GM20000 (cell line): ENCODE measurements at regions not wholly inside any gene's neighbourhood (a gene's known extent, or its start where the extent isn't known, plus 50 kb on each side); places are given as distances from the start of the nearest gene placed in this dataset.

ENCODE experiments used
- DNase-seq: peaks from one replicate; pipeline ENCODE4 v3.0.0; 2012; ENCODE audit warnings: low spot score
- CTCF ChIP-seq: IDR thresholded peaks from 2 replicates; pipeline ENCODE4 v1.5.1; 2012; ENCODE audit warnings: mild to moderate bottlenecking, control low read depth; ENCODE audit errors: extremely low read depth, missing control alignments

GRCh38 chr15:95208071-95208470 lies 976.7 kb downstream of the MCTP2 start:
- TF ChIP-seq CTCF, result no peak

DNA sequence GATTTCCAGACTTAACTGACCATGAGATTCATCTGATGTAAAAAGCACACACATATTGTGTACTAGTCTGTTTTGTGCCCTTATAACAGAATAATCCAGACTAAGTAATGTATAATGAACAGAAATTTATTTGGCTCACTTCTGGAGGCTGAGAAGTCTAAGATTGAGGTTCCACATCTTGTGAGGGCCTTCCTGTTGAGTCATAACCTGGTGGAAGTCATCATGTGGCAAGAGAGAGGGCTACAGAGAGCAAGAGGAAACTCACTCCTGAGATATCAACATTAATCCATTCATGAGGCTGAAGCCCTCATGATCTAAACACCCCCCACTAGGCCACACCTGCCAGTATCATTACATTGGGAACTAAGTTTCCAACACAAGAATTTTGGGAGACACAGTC lies 977.6 kb downstream of the MCTP2 start:
- DNase-seq, result no peak
- TF ChIP-seq CTCF, result no peak

More at GRCh38 chr15:95208071-95208470, 976.7 kb downstream of the MCTP2 start:
- DNase-seq, result no peak

DNA sequence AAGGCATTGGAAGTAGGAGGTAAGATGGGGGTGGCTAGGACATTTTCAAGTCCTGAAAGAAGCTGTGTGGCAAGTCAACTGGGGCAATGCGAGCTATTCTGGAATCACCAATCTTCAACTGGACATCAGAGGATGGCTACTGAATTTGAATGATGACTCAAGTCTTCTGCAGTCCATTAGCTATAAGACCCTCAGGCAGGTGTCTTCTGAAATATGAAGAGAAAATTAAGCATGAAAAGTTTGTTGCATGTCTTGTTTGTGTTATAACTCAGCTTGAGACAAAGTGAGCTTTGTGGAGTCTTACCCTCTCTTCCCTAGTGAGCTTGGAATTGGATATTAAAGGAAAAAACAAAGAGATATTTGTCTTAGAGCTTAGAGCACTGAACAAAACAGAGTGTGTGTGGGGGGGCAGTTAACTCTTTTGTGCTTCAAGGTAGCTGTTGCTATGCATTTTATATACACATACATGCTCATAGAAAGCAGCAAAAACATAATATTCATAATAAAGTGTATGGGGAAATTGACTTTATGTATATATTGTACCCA lies 979.1 kb downstream of the MCTP2 start:
- no peak for DNase-seq
- TF ChIP-seq CTCF, result no peak

- TF ChIP-seq CTCF, result no peak
- no peak for DNase-seq
These were observed 983.7 kb downstream of the MCTP2 start for GRCh38 chr15:95215017-95215416.

- TF ChIP-seq CTCF, result no peak
These were observed 995.5 kb downstream of the MCTP2 start for GRCh38 chr15:95226835-95227234.

DNA sequence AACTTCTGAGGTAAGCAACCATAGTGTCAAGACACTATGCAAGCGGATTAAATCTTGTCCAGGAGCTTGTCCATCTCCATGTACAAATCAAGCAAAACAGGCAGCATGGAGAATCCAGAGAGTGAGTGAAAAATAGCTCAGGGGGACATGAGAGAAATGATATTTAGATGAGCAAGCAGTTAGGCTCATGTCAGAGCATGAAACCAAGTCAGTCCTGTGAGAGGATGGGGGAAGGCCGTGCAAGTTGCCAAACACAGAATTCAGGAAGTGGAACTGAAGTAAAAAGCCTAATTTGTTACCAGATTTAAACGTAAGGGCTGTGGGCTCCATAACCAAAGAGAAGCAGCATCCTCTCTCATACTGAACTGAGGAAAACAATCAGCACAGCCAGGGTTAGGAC lies 995.9 kb downstream of the MCTP2 start:
- no peak for TF ChIP-seq CTCF
- no peak for DNase-seq

More at GRCh38 chr15:95226835-95227234, 995.5 kb downstream of the MCTP2 start:
- DNase-seq, result no peak

DNA sequence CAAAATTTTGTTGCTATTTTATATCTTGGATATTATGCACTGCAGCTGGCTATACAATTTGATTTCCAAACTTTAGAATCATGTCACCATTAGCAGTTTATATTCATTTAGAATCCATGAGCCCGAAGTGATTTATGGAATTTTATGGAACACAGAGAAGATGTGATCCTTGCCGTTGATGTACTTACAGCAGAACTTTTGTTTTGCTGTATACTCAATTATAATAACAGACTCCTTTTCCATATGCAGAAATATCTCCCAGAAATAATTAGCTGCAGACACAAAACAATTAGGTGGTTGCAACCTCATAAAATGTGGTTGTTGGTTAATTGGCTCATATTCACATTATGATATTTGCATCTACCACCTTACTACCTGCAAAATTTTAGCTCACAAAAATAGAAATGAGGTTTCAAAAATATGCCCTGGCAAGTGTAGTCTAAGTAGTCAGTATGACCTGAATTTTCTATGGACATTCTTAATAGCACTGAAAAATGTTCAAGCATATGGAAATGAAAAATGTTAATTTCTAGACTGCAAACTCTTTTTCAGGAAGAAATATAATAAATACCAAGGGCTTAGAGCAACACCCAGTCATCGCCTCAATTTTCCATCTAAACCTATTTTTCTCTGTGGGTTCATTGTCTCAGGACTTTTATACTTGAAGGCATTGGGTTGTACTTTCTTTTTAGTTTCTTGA lies 997.6 kb downstream of the MCTP2 start:
- no peak for TF ChIP-seq CTCF
- DNase-seq, result no peak
